Lower lobe of right lung (tissue), 2 donors: ENCODE measurements at regions not wholly inside any gene's neighbourhood (a gene's known extent, or its start where the extent isn't known, plus 50 kb on each side); places are given as distances from the start of the nearest gene placed in this dataset.
A peak's percentile ranks its signal among the peaks of the same experiment; 100 is the strongest.

Experiments used
- ATAC-seq, 2 donors: fragments of 200-7000 bp; cut with Tn5 transposase; one replicate each; pipeline ENCODE4 v1.9.1; 2020 to 2022; ENCODE audit warnings: mild to moderate bottlenecking in 2 of 2, moderate library complexity in 2 of 2
- DNase-seq: peaks from one replicate; pipeline ENCODE4 v3.0.0-alpha.2; 2020
- H3K27ac ChIP-seq: fragments of 200-600 bp; one replicate; pipeline ENCODE4 v1.8.0; 2022
- H3K27me3 ChIP-seq: fragments of 200-600 bp; one replicate; pipeline ENCODE4 v1.8.0; 2022; ENCODE audit warnings: low read depth
- H3K36me3 ChIP-seq: fragments of 200-600 bp; one replicate; pipeline ENCODE4 v1.8.0; 2022; ENCODE audit warnings: mild to moderate bottlenecking
- H3K4me1 ChIP-seq: fragments of 200-600 bp; one replicate; pipeline ENCODE4 v1.8.0; 2022
- H3K4me3 ChIP-seq: fragments of 200-600 bp; one replicate; pipeline ENCODE4 v1.8.0; 2022; ENCODE audit warnings: mild to moderate bottlenecking
- H3K9me3 ChIP-seq: fragments of 200-600 bp; one replicate; pipeline ENCODE4 v1.8.0; 2022
- CTCF ChIP-seq: fragments of 200-600 bp; IDR thresholded peaks from one replicate; pipeline ENCODE4 v1.8.0; 2022; ENCODE audit warnings: antibody characterized with exemption, mild to moderate bottlenecking
- intact Hi-C: fragments of 100-400 bp; cut with DNase I; formaldehyde crosslinking; loops from one replicate; pipeline ENCODE4 v1.11.0; 2022
- donor health status: DM: no; HTN: yes; CAD: no; lungs with severe emphysema.

GRCh38 chr2:128768041-128768440, 449.4 kb upstream of the HS6ST1 start:
- intact Hi-C loops: no loop called here
- Histone ChIP-seq H3K9me3 (no peaks in the 10 kb centered on the region), H3K4me3 (no peak overlapping the region), H3K4me1 (no peaks in the 10 kb centered on the region), H3K36me3 (no peaks in the 10 kb centered on the region), H3K27ac (no peak overlapping the region), H3K27me3 (no peaks in the 10 kb centered on the region)
- no peak for TF ChIP-seq CTCF
- ATAC-seq (no peak), DNase-seq (no peak)

- TF ChIP-seq CTCF: no peak
- no peak for ATAC-seq
- no peaks in the 10 kb centered on the region for H3K27me3 ChIP-seq
- no peak overlapping the region for H3K27ac ChIP-seq
- no peaks in the 10 kb centered on the region for H3K4me1 ChIP-seq
- no peak for DNase-seq
- H3K4me3 ChIP-seq: no peak overlapping the region
- intact Hi-C loops: no loop called here
- no peaks in the 10 kb centered on the region for H3K36me3 ChIP-seq
- no peaks in the 10 kb centered on the region for H3K9me3 ChIP-seq
Observed at GRCh38 chr2:128769457-128770142, 450.9 kb upstream of the HS6ST1 start.

GRCh38 chr2:128770143-128771085, 451.7 kb upstream of the HS6ST1 start:
- no peak for TF ChIP-seq CTCF
- ATAC-seq: peak in 1 of 2 donors; percentile 11
- intact Hi-C loops: no loop called here
- H3K4me1 ChIP-seq: no peaks in the 10 kb centered on the region
- H3K27me3 ChIP-seq: no peaks in the 10 kb centered on the region
- H3K9me3 ChIP-seq: no peaks in the 10 kb centered on the region
- no peak overlapping the region for H3K4me3 ChIP-seq
- DNase-seq: no peak
- no peak overlapping the region for H3K27ac ChIP-seq
- no peaks in the 10 kb centered on the region for H3K36me3 ChIP-seq

GRCh38 chr2:128771401-128771800, 452.7 kb upstream of the HS6ST1 start:
- no peak for ATAC-seq

GRCh38 chr2:128772671-128773070, 454.0 kb upstream of the HS6ST1 start:
- Histone ChIP-seq H3K4me1 (no peaks in the 10 kb centered on the region), H3K36me3 (no peaks in the 10 kb centered on the region), H3K9me3 (no peaks in the 10 kb centered on the region), H3K27ac (no peak overlapping the region), H3K4me3 (no peak overlapping the region), H3K27me3 (no peaks in the 10 kb centered on the region)
- intact Hi-C loops: no loop called here
- no peak for TF ChIP-seq CTCF
- no peak for DNase-seq
- ATAC-seq: no peak

More at GRCh38 chr2:128771401-128771800, 452.7 kb upstream of the HS6ST1 start:
- H3K4me3 ChIP-seq: no peak overlapping the region
- no peaks in the 10 kb centered on the region for H3K36me3 ChIP-seq
- no peaks in the 10 kb centered on the region for H3K9me3 ChIP-seq
- H3K27ac ChIP-seq: no peak overlapping the region
- intact Hi-C loops: no loop called here
- no peak for TF ChIP-seq CTCF
- DNase-seq: no peak
- no peaks in the 10 kb centered on the region for H3K27me3 ChIP-seq
- no peaks in the 10 kb centered on the region for H3K4me1 ChIP-seq
